NCI-H1048 (cell line): ENCODE measurements at regions not wholly inside any gene's neighbourhood (a gene's known extent, or its start where the extent isn't known, plus 50 kb on each side); places are given as distances from the start of the nearest gene placed in this dataset.
"Not testable (repeated sequence)": the region's sequence is repeated elsewhere in the genome, so short reads cannot be mapped to it uniquely, and the experiment has no call there.

ENCODE experiments used
- DNase-seq: peaks from one replicate; lab custom pipeline; 2025; lab: John Stamatoyannopoulos, UW

- DNase-seq = no peak
Measured at GRCh38 chr16:58962811-58963210, 228.7 kb upstream of the GOT2 start.

- DNase-seq = no peak
Measured at GRCh38 chr16:58960484-58960883, 226.4 kb upstream of the GOT2 start.

GRCh38 chr16:58960034-58960433 lies 225.9 kb upstream of the GOT2 start:
- no peak for DNase-seq

GRCh38 chr16:58958749-58959148 lies 224.6 kb upstream of the GOT2 start:
- no peak for DNase-seq

GRCh38 chr16:58948244-58948643 lies 214.1 kb upstream of the GOT2 start:
- DNase-seq = no peak

- DNase-seq = no peak
Measured at GRCh38 chr16:58940609-58941008, 206.5 kb upstream of the GOT2 start.

- DNase-seq = no peak
Measured at GRCh38 chr16:58938811-58939210, 204.7 kb upstream of the GOT2 start.

GRCh38 chr16:58937661-58938060 lies 203.5 kb upstream of the GOT2 start:
- DNase-seq = no peak

GRCh38 chr16:58933186-58933585 lies 199.1 kb upstream of the GOT2 start:
- DNase-seq = no peak

- DNase-seq = no peak
Measured at GRCh38 chr16:58931436-58931835, 197.3 kb upstream of the GOT2 start.

GRCh38 chr16:58923094-58923493 lies 189.0 kb upstream of the GOT2 start:
- DNase-seq = no peak

GRCh38 chr16:58913456-58913855 lies 179.3 kb upstream of the GOT2 start:
- no peak for DNase-seq

GRCh38 chr16:58912571-58912970 lies 178.5 kb upstream of the GOT2 start:
- no peak for DNase-seq

- no peak for DNase-seq
Measured at GRCh38 chr16:58906981-58907715, 173.0 kb upstream of the GOT2 start.

GRCh38 chr16:58904291-58904690 lies 170.2 kb upstream of the GOT2 start:
- no peak for DNase-seq

- DNase-seq = no peak
Measured at GRCh38 chr16:58889516-58889915, 155.4 kb upstream of the GOT2 start.

- DNase-seq = no peak
Measured at GRCh38 chr16:58885528-58886170, 151.5 kb upstream of the GOT2 start.

- no peak for DNase-seq
Measured at GRCh38 chr16:58884141-58884540, 150.0 kb upstream of the GOT2 start.

GRCh38 chr16:58883131-58883530 lies 149.0 kb upstream of the GOT2 start:
- no peak for DNase-seq

GRCh38 chr16:58882292-58882691 lies 148.2 kb upstream of the GOT2 start:
- no peak for DNase-seq

GRCh38 chr16:58878641-58879040 lies 144.5 kb upstream of the GOT2 start:
- not testable (repeated sequence) for DNase-seq

- DNase-seq = no peak
Measured at GRCh38 chr16:58866935-58867334, 132.8 kb upstream of the GOT2 start.

- no peak for DNase-seq
Measured at GRCh38 chr16:58863761-58864160, 129.6 kb upstream of the GOT2 start.

- DNase-seq = no peak
Measured at GRCh38 chr16:58863042-58863441, 128.9 kb upstream of the GOT2 start.
